ENCODE measurements at regions not wholly inside any gene's neighbourhood (a gene's known extent, or its start where the extent isn't known, plus 50 kb on each side); places are given as distances from the start of the nearest gene placed in this dataset.

- DNase-seq = no peak
These were observed 88.9 kb upstream of the ATXN1 start for GRCh38 chr6:16849988-16850680.

GRCh38 chr6:16849280-16849987 is 88.2 kb upstream of the ATXN1 start:
- DNase-seq = no peak

- DNase-seq = no peak
These were observed 85.1 kb upstream of the ATXN1 start for GRCh38 chr6:16846399-16846778.

- peak; percentile 25 for DNase-seq
These were observed 82.9 kb upstream of the ATXN1 start for GRCh38 chr6:16844183-16844582.

GRCh38 chr6:16842676-16843075 is 81.4 kb upstream of the ATXN1 start:
- no peak for DNase-seq

- DNase-seq = no peak
These were observed 80.0 kb upstream of the ATXN1 start for GRCh38 chr6:16841241-16841640.

GRCh38 chr6:16840725-16841124 is 79.5 kb upstream of the ATXN1 start:
- DNase-seq = no peak

GRCh38 chr6:16840291-16840690 is 79.0 kb upstream of the ATXN1 start:
- DNase-seq = no peak

- DNase-seq = no peak
These were observed 78.4 kb upstream of the ATXN1 start for GRCh38 chr6:16839631-16840179.

- no peak for DNase-seq
These were observed 76.1 kb upstream of the ATXN1 start for GRCh38 chr6:16837217-16837972.

GRCh38 chr6:16836144-16836981 is 75.1 kb upstream of the ATXN1 start:
- DNase-seq = no peak

GRCh38 chr6:16834242-16834641 is 73.0 kb upstream of the ATXN1 start:
- no peak for DNase-seq

GRCh38 chr6:16832721-16833120 is 71.5 kb upstream of the ATXN1 start:
- DNase-seq = no peak

- no peak for DNase-seq
These were observed 70.8 kb upstream of the ATXN1 start for GRCh38 chr6:16832043-16832567.

GRCh38 chr6:16831136-16831535 is 69.9 kb upstream of the ATXN1 start:
- no peak for DNase-seq

- DNase-seq = no peak
These were observed 66.8 kb upstream of the ATXN1 start for GRCh38 chr6:16828058-16828457.

GRCh38 chr6:16827627-16828026 is 66.4 kb upstream of the ATXN1 start:
- no peak for DNase-seq

GRCh38 chr6:16825784-16826183 is 64.5 kb upstream of the ATXN1 start:
- no peak for DNase-seq

GRCh38 chr6:16824845-16825685 is 63.8 kb upstream of the ATXN1 start:
- no peak for DNase-seq

- no peak for DNase-seq
These were observed 62.6 kb upstream of the ATXN1 start for GRCh38 chr6:16823718-16824352.

Data from NCI-H446 treated with DMSO at 0.1 percent for 48 hours (cell line).